Left lung (tissue), 4 donors: ENCODE measurements at regions not wholly inside any gene's neighbourhood (a gene's known extent, or its start where the extent isn't known, plus 50 kb on each side); places are given as distances from the start of the nearest gene placed in this dataset.
A peak's percentile ranks its signal among the peaks of the same experiment; 100 is the strongest.

Experiments
- ATAC-seq: fragments of 200-7000 bp; cut with Tn5 transposase; one replicate; pipeline ENCODE4 v1.9.1; 2020; ENCODE audit warnings: moderate library complexity
- DNase-seq, 4 donors: peaks; one replicate each; pipeline ENCODE4 v3.0.0-alpha.2; 2013 to 2020
- H3K27ac ChIP-seq, 2 donors: fragments of 200-600 bp; sonication (generic) in 1 of 2; one replicate each; pipeline versions ENCODE4 v1.5.0 to v1.8.0; 2020 to 2021
- H3K27me3 ChIP-seq, 2 donors: fragments of 200-600 bp; sonication (generic) in 1 of 2; one replicate each; pipeline versions ENCODE4 v1.5.0 to v1.8.0; 2020 to 2021
- H3K36me3 ChIP-seq, 2 donors: fragments of 200-600 bp; sonication (generic) in 1 of 2; one replicate each; pipeline versions ENCODE4 v1.5.0 to v1.8.0; 2020 to 2021
- H3K4me1 ChIP-seq, 2 donors: fragments of 200-600 bp; one replicate each; pipeline ENCODE4 v1.8.0; 2021
- H3K4me3 ChIP-seq, 2 donors: fragments of 200-600 bp; sonication (generic) in 1 of 2; one replicate each; pipeline versions ENCODE4 v1.5.0 to v1.8.0; 2020 to 2021; ENCODE audit warnings: mild to moderate bottlenecking in 1 of 2
- H3K9me3 ChIP-seq, 2 donors: fragments of 200-600 bp; sonication (generic) in 1 of 2; one replicate each; pipeline versions ENCODE4 v1.5.0 to v1.8.0; 2020 to 2021
- CTCF ChIP-seq, 2 donors: fragments of 200-600 bp; sonication (generic) in 1 of 2; IDR thresholded peaks; one replicate each; pipeline versions ENCODE4 v1.5.0 to v1.8.0; 2021; ENCODE audit warnings: antibody characterized with exemption in 2 of 2
- intact Hi-C, 2 donors: fragments of 100-400 bp; cut with DNase I; formaldehyde crosslinking; loops; one replicate each; pipeline versions ENCODE4 v1.11.2 to v1.14.2; 2022
- donor health status: DM: no; HTN: yes; CAD: no.
- donor health status: DM: no; HTN: no; CAD: no.

- no peak for DNase-seq
- no peak for ATAC-seq
- Histone ChIP-seq H3K9me3 (no peaks in the 10 kb centered on the region), H3K4me1 (no peaks in the 10 kb centered on the region), H3K4me3 (no peak overlapping the region), H3K36me3 (no peaks in the 10 kb centered on the region), H3K27ac (no peak overlapping the region), H3K27me3 (no peaks in the 10 kb centered on the region)
- intact Hi-C loops = no loop called here
- TF ChIP-seq CTCF (IDR thresholded peaks at IDR 0.05) = no peak
Observed at GRCh38 chr5:165579911-165580310, 2074.5 kb downstream of the MAT2B start.

GRCh38 chr5:165594693-165595092 is 2089.3 kb downstream of the MAT2B start:
- no peak for ATAC-seq
- intact Hi-C loops = no loop called here
- H3K36me3 ChIP-seq = no peaks in the 10 kb centered on the region
- no peaks in the 10 kb centered on the region for H3K27me3 ChIP-seq
- no peaks in the 10 kb centered on the region for H3K9me3 ChIP-seq
- no peak overlapping the region for H3K4me3 ChIP-seq
- TF ChIP-seq CTCF (IDR thresholded peaks at IDR 0.05) = no peak
- no peak overlapping the region for H3K27ac ChIP-seq
- H3K4me1 ChIP-seq = no peaks in the 10 kb centered on the region
- no peak for DNase-seq

GRCh38 chr5:165602529-165602928 is 2097.1 kb downstream of the MAT2B start:
- TF ChIP-seq CTCF (IDR thresholded peaks at IDR 0.05) = no peak
- no peaks in the 10 kb centered on the region for H3K27me3 ChIP-seq

GRCh38 chr5:165607026-165607425 is 2101.6 kb downstream of the MAT2B start:
- no peaks in the 10 kb centered on the region for H3K9me3 ChIP-seq
- H3K27ac ChIP-seq = no peak overlapping the region
- H3K27me3 ChIP-seq = no peaks in the 10 kb centered on the region
- TF ChIP-seq CTCF (IDR thresholded peaks at IDR 0.05) = no peak
- H3K36me3 ChIP-seq = no peaks in the 10 kb centered on the region
- H3K4me1 ChIP-seq = peaks cover 0 to 3% of the 10 kb centered on the region in 2 donors
- no peak for DNase-seq
- intact Hi-C loops = no loop called here
- no peak for ATAC-seq
- H3K4me3 ChIP-seq = no peak overlapping the region

More at GRCh38 chr5:165602529-165602928, 2097.1 kb downstream of the MAT2B start:
- Histone ChIP-seq H3K4me3 (no peak overlapping the region), H3K4me1 (no peaks in the 10 kb centered on the region), H3K27ac (no peak overlapping the region), H3K9me3 (no peaks in the 10 kb centered on the region), H3K36me3 (no peaks in the 10 kb centered on the region)
- no peak for ATAC-seq
- DNase-seq = no peak
- intact Hi-C loops = no loop called here

GRCh38 chr5:165609871-165610270 is 2104.5 kb downstream of the MAT2B start:
- Histone ChIP-seq H3K4me1 (peaks cover 0 to 3% of the 10 kb centered on the region in 2 donors), H3K27ac (no peak overlapping the region), H3K4me3 (no peak overlapping the region), H3K27me3 (no peaks in the 10 kb centered on the region), H3K9me3 (no peaks in the 10 kb centered on the region), H3K36me3 (no peaks in the 10 kb centered on the region)
- TF ChIP-seq CTCF (IDR thresholded peaks at IDR 0.05) = no peak
- intact Hi-C loops = no loop called here
- ATAC-seq = no peak
- DNase-seq = peak in 2 of 4 donors; percentile 18 to 32
